Keratinocyte (primary cell): ENCODE measurements at regions not wholly inside any gene's neighbourhood (a gene's known extent, or its start where the extent isn't known, plus 50 kb on each side); places are given as distances from the start of the nearest gene placed in this dataset.
A peak's percentile ranks its signal among the peaks of the same experiment; 100 is the strongest.

Experiments
- DNase-seq: peaks from one replicate; pipeline ENCODE4 v3.0.0-alpha.2; 2011; ENCODE audit warnings: low read depth, missing footprints, low spot score
- FAIRE-seq: peaks from 2 replicates; lab custom pipeline; 2011; peaks lifted over from hg19 to GRCh38; lab: Jason Lieb, UNC
- H2AFZ ChIP-seq: 2 replicates; pipeline ENCODE4 v1.6.0; 2012; ENCODE audit warnings: low read length, control low read depth, inconsistent platforms; ENCODE audit not compliant: control insufficient read depth
- H3K27ac ChIP-seq: 2 replicates; pipeline ENCODE4 v1.5.1; 2011; ENCODE audit warnings: low read length; ENCODE audit not compliant: control insufficient read depth, insufficient read depth
- H3K27me3 ChIP-seq: 3 replicates; pipeline ENCODE4 v1.6.0; 2011; ENCODE audit warnings: low read length; ENCODE audit not compliant: control insufficient read depth, insufficient read depth; ENCODE audit errors: extremely low read depth
- H3K36me3 ChIP-seq, 2 experiments: 2 replicates in 1 of 2; 3 replicates in 1 of 2; pipeline ENCODE4 v1.5.1; 2011; ENCODE audit warnings: low read length in 2 of 2, mild to moderate bottlenecking in 1 of 2; ENCODE audit not compliant: control insufficient read depth in 2 of 2, insufficient read depth in 2 of 2; ENCODE audit errors: extremely low read depth in 1 of 2
- H3K4me1 ChIP-seq: 3 replicates; pipeline ENCODE4 v1.5.1; 2011; ENCODE audit warnings: low read length; ENCODE audit not compliant: control insufficient read depth, insufficient read depth; ENCODE audit errors: extremely low read depth
- H3K4me2 ChIP-seq: 3 replicates; pipeline ENCODE4 v1.6.0; 2011; ENCODE audit warnings: low read depth, low read length; ENCODE audit not compliant: control insufficient read depth, insufficient read depth; ENCODE audit errors: extremely low read depth
- H3K4me3 ChIP-seq, 3 experiments: fragments of 200-600 bp in 1 of 3; sonication (generic) in 1 of 3; 2 replicates in 2 of 3; 3 replicates in 1 of 3; pipeline ENCODE4 v1.5.1; 2011 to 2016; ENCODE audit warnings: low read length in 3 of 3, mild to moderate bottlenecking in 3 of 3, control low read depth in 2 of 3, inconsistent platforms in 1 of 3, low read depth in 1 of 3, mixed read lengths in 1 of 3, mixed run types in 1 of 3, moderate library complexity in 1 of 3; ENCODE audit not compliant: control insufficient read depth in 2 of 3, insufficient read depth in 2 of 3; ENCODE audit errors: extremely low read depth in 1 of 3
- H3K79me2 ChIP-seq: 2 replicates; pipeline ENCODE4 v1.6.0; 2012; ENCODE audit warnings: low read length; ENCODE audit not compliant: control insufficient read depth, insufficient read depth
- H3K9ac ChIP-seq: 3 replicates; pipeline ENCODE4 v1.6.0; 2011; ENCODE audit warnings: low read length; ENCODE audit not compliant: control insufficient read depth, insufficient read depth; ENCODE audit errors: extremely low read depth
- H3K9me1 ChIP-seq: 3 replicates; pipeline ENCODE4 v1.6.0; 2011; ENCODE audit warnings: low read length; ENCODE audit not compliant: control insufficient read depth, insufficient read depth; ENCODE audit errors: extremely low read depth
- H3K9me3 ChIP-seq: 2 replicates; pipeline ENCODE4 v1.5.1; 2012; ENCODE audit warnings: low read depth, low read length; ENCODE audit not compliant: control insufficient read depth
- H4K20me1 ChIP-seq: 3 replicates; pipeline ENCODE4 v1.6.0; 2011; ENCODE audit warnings: low read length; ENCODE audit not compliant: control insufficient read depth, insufficient read depth; ENCODE audit errors: extremely low read depth
- CTCF ChIP-seq, 3 experiments: IDR thresholded peaks in 1 of 3; conservative IDR thresholded peaks in 1 of 3; optimal IDR thresholded peaks in 1 of 3; 2 replicates in 2 of 3; 3 replicates in 1 of 3; pipeline versions ENCODE3 to v1.5.1; 2011; ENCODE audit warnings: low read length in 3 of 3, mild to moderate bottlenecking in 3 of 3, moderate library complexity in 2 of 3, control low read depth in 1 of 3, inconsistent platforms in 1 of 3; ENCODE audit not compliant: insufficient read depth in 2 of 3; ENCODE audit errors: extremely low read depth in 1 of 3
- EZH2 ChIP-seq: IDR thresholded peaks from one replicate; pipeline ENCODE4 v1.6.1; 2012; ENCODE audit warnings: inconsistent platforms, mild to moderate bottlenecking, low read length, moderate library complexity
- dilution Hi-C: fragments of 300-500 bp; cut with MboI; formaldehyde crosslinking; loops from one replicate; pipeline ENCODE4 v1.7.0; 2020; ENCODE audit warnings: low sequenced_read_pairs; ENCODE audit not compliant: extremely low pct_ligation_motif_present

DNA sequence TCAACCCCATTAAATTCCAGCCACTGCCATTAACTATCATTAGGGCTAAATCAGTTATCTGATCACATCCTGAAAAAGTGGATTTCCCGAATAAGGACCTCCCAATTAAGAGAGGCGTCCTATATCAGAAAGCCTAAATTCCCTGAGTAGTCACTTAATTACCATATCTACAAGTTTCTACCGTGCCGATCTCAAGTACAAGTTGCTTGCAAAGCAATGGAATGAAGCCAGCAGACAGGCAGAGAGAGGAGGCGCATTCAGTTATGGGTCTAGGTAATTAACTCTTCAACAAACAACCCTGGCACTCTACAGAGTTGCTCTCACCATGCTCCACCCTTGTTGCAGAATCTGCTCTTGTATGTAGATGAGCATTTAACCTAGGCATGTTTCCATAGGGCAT, 494.6 kb upstream of the RUNX1 start:
- no peak overlapping the region for H3K4me2 ChIP-seq
- no peak for DNase-seq
- H3K36me3 ChIP-seq, result no peaks in the 10 kb centered on the region
- H3K4me3 ChIP-seq, result no peak overlapping the region
- dilution Hi-C loops, result no loop called here
- FAIRE-seq, result peak; percentile 9
- no peaks in the 10 kb centered on the region for H4K20me1 ChIP-seq
- H3K4me1 ChIP-seq, result no peaks in the 10 kb centered on the region
- H3K9me1 ChIP-seq, result no peaks in the 10 kb centered on the region
- no peak overlapping the region for H3K27ac ChIP-seq
- H3K9me3 ChIP-seq, result no peaks in the 10 kb centered on the region
- TF ChIP-seq CTCF (optimal IDR thresholded peaks at IDR 0.05 in 1 of 3, IDR thresholded peaks at IDR 0.05 in 1 of 3, conservative IDR thresholded peaks at IDR 0.05 in 1 of 3; ENCODE audit: extremely low read depth in 1 of 3, insufficient read depth in 2 of 3, low read length in 3 of 3) (no peak), EZH2 (peak; percentile 52)
- peaks cover 19% of the 10 kb centered on the region for H3K27me3 ChIP-seq
- no peaks in the 10 kb centered on the region for H3K79me2 ChIP-seq
- H2AFZ ChIP-seq, result no peak overlapping the region
- no peak overlapping the region for H3K9ac ChIP-seq

DNA sequence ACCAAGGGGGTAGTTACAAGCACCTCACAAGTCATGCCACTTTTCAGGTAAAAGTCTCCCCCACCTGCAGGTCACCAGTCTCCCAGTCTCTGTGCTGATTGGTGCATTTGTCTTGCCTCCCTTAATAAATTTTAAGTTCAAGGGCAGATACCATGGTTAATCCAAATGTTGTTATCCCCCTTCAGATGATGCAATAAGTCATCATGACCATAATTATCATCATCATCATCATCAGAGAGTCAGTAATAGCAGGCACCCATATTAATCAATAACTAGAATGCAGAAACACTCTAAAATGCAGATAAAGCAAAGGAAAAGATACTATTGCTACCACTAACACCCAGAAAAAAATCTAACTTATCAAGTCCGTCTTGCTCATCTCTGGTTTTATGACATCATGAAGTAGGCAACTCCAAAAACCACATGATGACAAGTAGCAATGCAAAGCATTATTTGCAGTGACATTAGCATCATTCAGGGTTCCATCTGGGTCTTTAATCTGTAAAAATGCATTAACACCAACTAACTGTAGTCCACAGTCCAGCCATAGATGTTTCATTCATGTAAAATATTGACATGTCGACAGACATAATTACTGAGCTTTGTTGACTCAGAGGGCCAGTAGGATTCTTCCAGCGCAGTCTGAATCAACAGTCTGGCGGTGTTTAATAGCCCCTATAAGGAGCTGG, 492.0 kb upstream of the RUNX1 start:
- Histone ChIP-seq H3K9ac (no peak overlapping the region), H2AFZ (no peak overlapping the region), H3K9me3 (no peaks in the 10 kb centered on the region), H3K4me3 (no peak overlapping the region), H3K4me2 (no peak overlapping the region), H4K20me1 (no peaks in the 10 kb centered on the region), H3K27ac (no peak overlapping the region), H3K79me2 (no peaks in the 10 kb centered on the region), H3K36me3 (no peaks in the 10 kb centered on the region), H3K27me3 (peaks cover 19% of the 10 kb centered on the region), H3K9me1 (no peaks in the 10 kb centered on the region), H3K4me1 (no peaks in the 10 kb centered on the region)
- dilution Hi-C loops, result no loop called here
- FAIRE-seq, result no peak
- no peak for DNase-seq
- TF ChIP-seq EZH2, result no peak
- TF ChIP-seq CTCF (optimal IDR thresholded peaks at IDR 0.05 in 1 of 3, IDR thresholded peaks at IDR 0.05 in 1 of 3, conservative IDR thresholded peaks at IDR 0.05 in 1 of 3; ENCODE audit: extremely low read depth in 1 of 3, insufficient read depth in 2 of 3, low read length in 3 of 3), result no peak
